ENCODE measurements at regions not wholly inside any gene's neighbourhood (a gene's known extent, or its start where the extent isn't known, plus 50 kb on each side); places are given as distances from the start of the nearest gene placed in this dataset.

GRCh38 chr12:34396006-34396860 is 373.9 kb downstream of the ALG10 start:
- no peak for DNase-seq (ENCODE audit: low read depth)

- no peak for DNase-seq (ENCODE audit: low read depth)
These were observed 374.7 kb downstream of the ALG10 start for GRCh38 chr12:34396861-34397590.

- no peak for DNase-seq (ENCODE audit: low read depth)
These were observed 375.5 kb downstream of the ALG10 start for GRCh38 chr12:34397591-34398365.

GRCh38 chr12:34398366-34398705 is 376.0 kb downstream of the ALG10 start:
- no peak for DNase-seq (ENCODE audit: low read depth)

- DNase-seq (ENCODE audit: low read depth) = no peak
These were observed 376.7 kb downstream of the ALG10 start for GRCh38 chr12:34398706-34399630.

GRCh38 chr12:34399631-34400410 is 377.5 kb downstream of the ALG10 start:
- DNase-seq (ENCODE audit: low read depth) = no peak

GRCh38 chr12:34400411-34400881 is 378.1 kb downstream of the ALG10 start:
- no peak for DNase-seq (ENCODE audit: low read depth)

- DNase-seq (ENCODE audit: low read depth) = no peak
These were observed 378.8 kb downstream of the ALG10 start for GRCh38 chr12:34400986-34401658.

- no peak for DNase-seq (ENCODE audit: low read depth)
These were observed 379.4 kb downstream of the ALG10 start for GRCh38 chr12:34401659-34402227.

- no peak for DNase-seq (ENCODE audit: low read depth)
These were observed 380.1 kb downstream of the ALG10 start for GRCh38 chr12:34402228-34402898.

GRCh38 chr12:34402899-34403705 is 380.8 kb downstream of the ALG10 start:
- no peak for DNase-seq (ENCODE audit: low read depth)

- no peak for DNase-seq (ENCODE audit: low read depth)
These were observed 381.5 kb downstream of the ALG10 start for GRCh38 chr12:34403706-34404376.

- no peak for DNase-seq (ENCODE audit: low read depth)
These were observed 382.3 kb downstream of the ALG10 start for GRCh38 chr12:34404377-34405285.

- DNase-seq (ENCODE audit: low read depth) = no peak
These were observed 383.3 kb downstream of the ALG10 start for GRCh38 chr12:34405286-34406227.

GRCh38 chr12:34406228-34406995 is 384.1 kb downstream of the ALG10 start:
- no peak for DNase-seq (ENCODE audit: low read depth)

Data from HS-27A (cell line).